PC-9 (cell line): ENCODE measurements at regions not wholly inside any gene's neighbourhood (a gene's known extent, or its start where the extent isn't known, plus 50 kb on each side); places are given as distances from the start of the nearest gene placed in this dataset.
"Not testable (repeated sequence)": the region's sequence is repeated elsewhere in the genome, so short reads cannot be mapped to it uniquely, and the experiment has no call there.

Source experiments
- BruUV-seq: library from RNA; stranded (reverse); fragments of 400-500 nt; replicated peaks from 2 replicates; lab custom pipeline; 2021; lab: Mats Ljungman, UMichigan
- CTCF ChIA-PET: fragments of 300-600 bp; sonication (Branson Sonifier 250); formaldehyde crosslinking; loops from one replicate; lab custom pipeline; 2022; ENCODE audit warnings: antibody characterized with exemption; lab: Charles Lee
- POLR2A ChIA-PET: fragments of 300-600 bp; sonication (Branson Sonifier 250); formaldehyde crosslinking; loops from one replicate; lab custom pipeline; 2022; ENCODE audit warnings: antibody characterized with exemption; ENCODE audit not compliant: unreplicated experiment; lab: Charles Lee
- DNase-seq, 2 experiments: peaks; one replicate each; pipeline versions ENCODE4 v3.0.0 to v3.0.0-alpha.2; 2015 to 2022; ENCODE audit warnings: mixed read lengths in 1 of 2
- H2AFZ ChIP-seq: fragments of 200-600 bp; sonication (generic); 2 replicates; pipeline ENCODE4 v1.8.1; 2017; ENCODE audit warnings: antibody characterized with exemption
- H3F3A ChIP-seq: fragments of 200-600 bp; sonication (generic); 2 replicates; pipeline ENCODE4 v1.8.1; 2017; ENCODE audit warnings: antibody characterized with exemption, mild to moderate bottlenecking, low read depth; ENCODE audit not compliant: insufficient read depth
- H3K27ac ChIP-seq: fragments of 200-600 bp; sonication (generic); 2 replicates; pipeline ENCODE4 v1.6.1; 2016; ENCODE audit warnings: mixed run types
- H3K27me3 ChIP-seq: fragments of 200-600 bp; sonication (generic); 2 replicates; pipeline ENCODE4 v1.6.1; 2016; ENCODE audit warnings: low read depth, mixed run types; ENCODE audit not compliant: insufficient read depth
- H3K36me3 ChIP-seq: fragments of 200-600 bp; sonication (generic); 2 replicates; pipeline ENCODE4 v1.6.1; 2016; ENCODE audit warnings: low read depth, mixed run types
- H3K4me1 ChIP-seq: fragments of 200-600 bp; sonication (generic); replicated peaks from 2 replicates; pipeline ENCODE4 v1.6.1; 2016; ENCODE audit warnings: mixed run types; ENCODE audit not compliant: insufficient read depth
- H3K4me2 ChIP-seq: fragments of 200-600 bp; sonication (generic); 2 replicates; pipeline ENCODE4 v1.6.1; 2017; ENCODE audit warnings: mixed run types
- H3K4me3 ChIP-seq: fragments of 200-600 bp; sonication (generic); 2 replicates; pipeline ENCODE4 v1.6.1; 2016; ENCODE audit warnings: mixed run types
- H3K79me2 ChIP-seq: fragments of 200-600 bp; sonication (generic); 2 replicates; pipeline ENCODE4 v1.6.1; 2017; ENCODE audit warnings: low read depth, mixed run types
- H3K9me2 ChIP-seq: fragments of 200-600 bp; sonication (generic); 2 replicates; pipeline ENCODE4 v1.8.1; 2017; ENCODE audit warnings: mild to moderate bottlenecking; ENCODE audit not compliant: insufficient read depth
- H3K9me3 ChIP-seq: fragments of 200-600 bp; sonication (generic); 2 replicates; pipeline ENCODE4 v1.8.1; 2016; ENCODE audit warnings: low read depth; ENCODE audit not compliant: insufficient read depth
- H4K20me1 ChIP-seq: fragments of 200-600 bp; sonication (generic); 2 replicates; pipeline ENCODE4 v1.8.1; 2017; ENCODE audit not compliant: insufficient read depth
- EZH2 ChIP-seq: fragments of 200-600 bp; sonication (generic); IDR thresholded peaks from 2 replicates; pipeline ENCODE4 v1.8.0; 2017; ENCODE audit warnings: antibody characterized with exemption, low read depth
- intact Hi-C: fragments of 100-400 bp; cut with micrococcal nuclease; formaldehyde crosslinking; loops from one replicate; pipeline ENCODE4 v1.10.0; 2022; ENCODE audit not compliant: unreplicated experiment
- TF ChIP-seq, protein P1 (sequence below): fragments of 200-600 bp; sonication (generic); conservative IDR thresholded peaks from 2 replicates; pipeline ENCODE4 v1.6.1; 2017; ENCODE audit warnings: mixed run types, antibody characterized with exemption, mild to moderate bottlenecking, moderate library complexity

GRCh38 chrX:18034504-18034903 lies 173.4 kb upstream of the RAI2 start:
- Histone ChIP-seq H3K36me3 (no peaks in the 10 kb centered on the region), H3K9me3 (no peaks in the 10 kb centered on the region), H4K20me1 (no peaks in the 10 kb centered on the region), H3K79me2 (no peaks in the 10 kb centered on the region), H3K4me1 (no peaks in the 10 kb centered on the region), H3K27me3 (no peaks in the 10 kb centered on the region), H3F3A (no peaks in the 10 kb centered on the region), H3K27ac (no peak overlapping the region), H2AFZ (no peak overlapping the region), H3K4me2 (no peak overlapping the region), H3K9me2 (no peaks in the 10 kb centered on the region), H3K4me3 (no peak overlapping the region)
- intact Hi-C loops, result no loop called here
- CTCF ChIA-PET, result no interaction called here
- BruUV-seq, result no TSS peak
- no peak for DNase-seq
- POLR2A ChIA-PET, result no interaction called here
- TF ChIP-seq, protein P1, sequence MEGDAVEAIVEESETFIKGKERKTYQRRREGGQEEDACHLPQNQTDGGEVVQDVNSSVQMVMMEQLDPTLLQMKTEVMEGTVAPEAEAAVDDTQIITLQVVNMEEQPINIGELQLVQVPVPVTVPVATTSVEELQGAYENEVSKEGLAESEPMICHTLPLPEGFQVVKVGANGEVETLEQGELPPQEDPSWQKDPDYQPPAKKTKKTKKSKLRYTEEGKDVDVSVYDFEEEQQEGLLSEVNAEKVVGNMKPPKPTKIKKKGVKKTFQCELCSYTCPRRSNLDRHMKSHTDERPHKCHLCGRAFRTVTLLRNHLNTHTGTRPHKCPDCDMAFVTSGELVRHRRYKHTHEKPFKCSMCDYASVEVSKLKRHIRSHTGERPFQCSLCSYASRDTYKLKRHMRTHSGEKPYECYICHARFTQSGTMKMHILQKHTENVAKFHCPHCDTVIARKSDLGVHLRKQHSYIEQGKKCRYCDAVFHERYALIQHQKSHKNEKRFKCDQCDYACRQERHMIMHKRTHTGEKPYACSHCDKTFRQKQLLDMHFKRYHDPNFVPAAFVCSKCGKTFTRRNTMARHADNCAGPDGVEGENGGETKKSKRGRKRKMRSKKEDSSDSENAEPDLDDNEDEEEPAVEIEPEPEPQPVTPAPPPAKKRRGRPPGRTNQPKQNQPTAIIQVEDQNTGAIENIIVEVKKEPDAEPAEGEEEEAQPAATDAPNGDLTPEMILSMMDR, result no peak
- TF ChIP-seq EZH2, result no peak

DNA sequence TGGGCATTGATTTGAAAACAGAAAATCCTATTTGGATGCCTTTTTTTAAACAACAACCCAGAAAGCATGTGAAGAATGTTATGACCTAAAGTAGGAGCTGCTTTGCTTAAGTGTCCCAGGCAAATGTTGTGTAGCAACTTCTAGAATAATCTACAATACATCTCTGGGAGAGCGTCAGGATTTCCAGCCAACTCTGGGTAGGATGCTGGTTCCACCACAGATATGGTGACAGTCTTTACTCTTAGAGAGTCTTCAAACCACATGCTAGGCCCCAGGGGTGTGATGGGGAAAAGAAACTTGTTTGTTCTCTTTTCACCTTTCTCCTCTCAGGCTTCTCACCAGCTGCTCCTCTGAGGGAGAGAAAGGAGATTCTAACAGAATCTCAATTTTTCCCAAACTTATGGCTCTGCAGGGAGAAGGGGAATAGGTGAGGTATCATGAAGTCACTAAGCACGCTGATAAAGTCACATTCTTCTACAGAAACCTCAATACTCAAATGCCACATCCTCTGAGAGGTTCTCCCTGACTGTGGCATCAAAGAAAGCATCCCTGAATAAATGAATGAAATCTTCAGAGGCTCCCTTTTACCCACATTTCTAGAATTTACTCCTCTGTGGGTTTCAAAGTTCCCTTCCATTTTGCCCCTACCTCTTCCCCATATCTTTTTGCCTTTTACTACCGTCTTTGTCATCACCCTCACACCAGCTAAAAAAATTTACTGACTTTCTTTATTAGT lies 171.6 kb upstream of the RAI2 start:
- BruUV-seq, result no TSS peak
- CTCF ChIA-PET, result no interaction called here

DNA sequence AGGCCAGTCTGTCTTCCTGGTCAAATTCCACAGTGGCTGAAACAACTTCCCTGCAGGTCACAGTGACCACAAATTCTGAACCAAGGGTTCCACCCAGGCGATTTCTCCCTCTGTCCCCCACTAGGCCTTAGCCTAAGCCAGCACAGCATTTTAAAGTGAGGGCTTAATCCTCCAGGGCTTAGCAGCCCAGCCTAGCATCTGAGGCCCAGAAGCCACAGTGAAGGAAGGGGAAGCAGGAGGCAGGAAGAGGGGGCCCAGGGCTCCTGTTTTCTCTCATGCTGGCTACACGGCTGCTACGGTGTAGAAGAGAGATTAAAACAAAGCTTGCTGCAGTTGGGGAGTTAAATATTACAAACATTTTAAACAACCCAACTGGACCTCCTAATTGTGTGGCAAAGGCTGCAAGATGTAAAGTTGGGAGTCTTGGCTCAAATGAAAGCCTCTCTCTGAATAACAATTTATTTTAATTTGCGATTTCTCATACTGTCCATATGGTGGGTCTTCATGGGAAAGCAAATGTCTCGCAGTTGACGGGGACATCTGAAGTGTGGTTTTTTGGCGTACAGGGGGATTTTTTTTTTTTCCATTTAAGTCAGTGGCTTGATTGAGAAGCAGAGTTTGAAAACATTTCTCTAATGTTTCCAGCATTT lies 170.8 kb upstream of the RAI2 start:
- H3K4me1 ChIP-seq, result no peaks in the 10 kb centered on the region
- POLR2A ChIA-PET, result no interaction called here
- intact Hi-C loops, result no loop called here
- H3K27me3 ChIP-seq, result no peaks in the 10 kb centered on the region
- H3K79me2 ChIP-seq, result no peaks in the 10 kb centered on the region
- H3K4me3 ChIP-seq, result no peak overlapping the region
- H2AFZ ChIP-seq, result no peak overlapping the region
- no peaks in the 10 kb centered on the region for H3K36me3 ChIP-seq
- H3K27ac ChIP-seq, result no peak overlapping the region
- TF ChIP-seq, protein P1, result no peak
- TF ChIP-seq EZH2, result no peak
- H3K9me2 ChIP-seq, result no peaks in the 10 kb centered on the region
- H3K4me2 ChIP-seq, result no peak overlapping the region
- BruUV-seq, result no TSS peak
- H3K9me3 ChIP-seq, result no peaks in the 10 kb centered on the region
- no peaks in the 10 kb centered on the region for H3F3A ChIP-seq
- DNase-seq, result no peak
- CTCF ChIA-PET, result no interaction called here
- H4K20me1 ChIP-seq, result no peaks in the 10 kb centered on the region

More for the DNA sequence above, 171.6 kb upstream of the RAI2 start:
- Histone ChIP-seq H4K20me1 (no peaks in the 10 kb centered on the region), H3K4me2 (no peak overlapping the region), H3K27ac (no peak overlapping the region), H3K79me2 (no peaks in the 10 kb centered on the region), H2AFZ (no peak overlapping the region), H3K9me2 (no peaks in the 10 kb centered on the region), H3K9me3 (no peaks in the 10 kb centered on the region), H3K36me3 (no peaks in the 10 kb centered on the region), H3K27me3 (no peaks in the 10 kb centered on the region), H3K4me3 (no peak overlapping the region), H3K4me1 (no peaks in the 10 kb centered on the region), H3F3A (no peaks in the 10 kb centered on the region)
- DNase-seq, result no peak
- POLR2A ChIA-PET, result no interaction called here
- intact Hi-C loops, result no loop called here
- no peak for TF ChIP-seq EZH2
- TF ChIP-seq, protein P1, result no peak

- H3K9me2 ChIP-seq, intact Hi-C loops, DNase-seq, H4K20me1 ChIP-seq, BruUV-seq, H3K4me1 ChIP-seq, H3F3A ChIP-seq, H3K27ac ChIP-seq, H3K27me3 ChIP-seq, H3K9me3 ChIP-seq, CTCF ChIA-PET, H3K36me3 ChIP-seq, H3K79me2 ChIP-seq, POLR2A ChIA-PET, H2AFZ ChIP-seq, H3K4me2 ChIP-seq, H3K4me3 ChIP-seq: not testable (repeated sequence)
Measured at GRCh38 chrX:18030656-18031055, 169.6 kb upstream of the RAI2 start.
